ENCODE measurements at regions not wholly inside any gene's neighbourhood (a gene's known extent, or its start where the extent isn't known, plus 50 kb on each side); places are given as distances from the start of the nearest gene placed in this dataset.
A peak's percentile ranks its signal among the peaks of the same experiment; 100 is the strongest.

GRCh38 chr16:5678371-5678770 is 580.8 kb upstream of the EEF2KMT start:
- no peak for TF ChIP-seq POLR2AphosphoS5 (IDR thresholded peaks at IDR 0.05; ENCODE audit: low read depth, low read length)
- TF ChIP-seq, protein P1, sequence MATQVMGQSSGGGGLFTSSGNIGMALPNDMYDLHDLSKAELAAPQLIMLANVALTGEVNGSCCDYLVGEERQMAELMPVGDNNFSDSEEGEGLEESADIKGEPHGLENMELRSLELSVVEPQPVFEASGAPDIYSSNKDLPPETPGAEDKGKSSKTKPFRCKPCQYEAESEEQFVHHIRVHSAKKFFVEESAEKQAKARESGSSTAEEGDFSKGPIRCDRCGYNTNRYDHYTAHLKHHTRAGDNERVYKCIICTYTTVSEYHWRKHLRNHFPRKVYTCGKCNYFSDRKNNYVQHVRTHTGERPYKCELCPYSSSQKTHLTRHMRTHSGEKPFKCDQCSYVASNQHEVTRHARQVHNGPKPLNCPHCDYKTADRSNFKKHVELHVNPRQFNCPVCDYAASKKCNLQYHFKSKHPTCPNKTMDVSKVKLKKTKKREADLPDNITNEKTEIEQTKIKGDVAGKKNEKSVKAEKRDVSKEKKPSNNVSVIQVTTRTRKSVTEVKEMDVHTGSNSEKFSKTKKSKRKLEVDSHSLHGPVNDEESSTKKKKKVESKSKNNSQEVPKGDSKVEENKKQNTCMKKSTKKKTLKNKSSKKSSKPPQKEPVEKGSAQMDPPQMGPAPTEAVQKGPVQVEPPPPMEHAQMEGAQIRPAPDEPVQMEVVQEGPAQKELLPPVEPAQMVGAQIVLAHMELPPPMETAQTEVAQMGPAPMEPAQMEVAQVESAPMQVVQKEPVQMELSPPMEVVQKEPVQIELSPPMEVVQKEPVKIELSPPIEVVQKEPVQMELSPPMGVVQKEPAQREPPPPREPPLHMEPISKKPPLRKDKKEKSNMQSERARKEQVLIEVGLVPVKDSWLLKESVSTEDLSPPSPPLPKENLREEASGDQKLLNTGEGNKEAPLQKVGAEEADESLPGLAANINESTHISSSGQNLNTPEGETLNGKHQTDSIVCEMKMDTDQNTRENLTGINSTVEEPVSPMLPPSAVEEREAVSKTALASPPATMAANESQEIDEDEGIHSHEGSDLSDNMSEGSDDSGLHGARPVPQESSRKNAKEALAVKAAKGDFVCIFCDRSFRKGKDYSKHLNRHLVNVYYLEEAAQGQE (IDR thresholded peaks at IDR 0.05; ENCODE audit: insufficient read depth in 1 of 2, low read depth in 2 of 2, low read length in 2 of 2), result peak; percentile 55 to 89; a peak in 3 of 4 replicates
